Fibroblast of skin of right quadriceps (primary cell): ENCODE measurements at regions not wholly inside any gene's neighbourhood (a gene's known extent, or its start where the extent isn't known, plus 50 kb on each side); places are given as distances from the start of the nearest gene placed in this dataset.
"Not testable (repeated sequence)": the region's sequence is repeated elsewhere in the genome, so short reads cannot be mapped to it uniquely, and the experiment has no call there.

Experiments used
- DNase-seq: peaks from one replicate; pipeline ENCODE4 v3.0.0-alpha.2; 2013

DNA sequence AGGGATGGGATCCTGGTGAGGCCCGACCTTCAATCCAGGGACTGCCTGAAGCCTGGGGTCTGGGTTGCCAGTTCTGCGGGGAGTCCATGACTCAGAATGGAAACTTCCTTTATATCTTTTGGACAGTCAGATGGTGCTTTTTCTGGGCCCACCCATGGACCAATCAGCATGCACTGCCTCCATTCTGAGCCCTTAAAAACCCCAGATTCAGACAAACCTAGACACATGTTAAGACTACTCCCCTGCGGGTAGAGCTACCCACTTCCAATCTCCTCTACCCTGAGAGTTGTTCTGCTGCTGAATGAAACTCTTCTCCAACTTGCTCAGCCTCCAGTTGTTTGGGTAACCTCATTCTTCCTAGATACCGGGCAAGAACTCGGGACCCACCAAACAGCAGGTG lies 1315.2 kb upstream of the MIR17HG start:
- no peak for DNase-seq

GRCh38 chr13:90032841-90033493 lies 1314.5 kb upstream of the MIR17HG start:
- no peak for DNase-seq

GRCh38 chr13:90039516-90039915 lies 1308.0 kb upstream of the MIR17HG start:
- no peak for DNase-seq

DNA sequence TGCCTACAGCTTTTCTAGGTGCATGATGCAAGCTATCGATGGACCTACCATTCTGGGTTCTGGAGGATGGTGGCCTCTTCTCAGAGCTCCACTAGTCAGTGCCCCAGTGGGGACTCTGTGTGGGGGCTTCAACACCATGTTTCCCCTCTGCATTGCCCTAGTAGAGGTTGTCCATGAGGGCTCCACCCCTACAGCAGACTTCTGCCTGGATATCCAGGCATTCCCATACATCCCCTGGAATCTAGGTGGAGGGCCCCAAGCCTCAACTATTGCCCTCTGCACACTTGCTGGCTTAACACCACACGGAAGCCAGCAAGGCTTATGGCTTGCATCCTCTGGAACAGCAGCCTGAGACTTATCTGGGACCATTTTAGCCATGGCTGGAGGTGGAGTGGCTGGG lies 1299.9 kb upstream of the MIR17HG start:
- no peak for DNase-seq

- DNase-seq = no peak
Observed at GRCh38 chr13:90049989-90050671, 1297.4 kb upstream of the MIR17HG start.

DNA sequence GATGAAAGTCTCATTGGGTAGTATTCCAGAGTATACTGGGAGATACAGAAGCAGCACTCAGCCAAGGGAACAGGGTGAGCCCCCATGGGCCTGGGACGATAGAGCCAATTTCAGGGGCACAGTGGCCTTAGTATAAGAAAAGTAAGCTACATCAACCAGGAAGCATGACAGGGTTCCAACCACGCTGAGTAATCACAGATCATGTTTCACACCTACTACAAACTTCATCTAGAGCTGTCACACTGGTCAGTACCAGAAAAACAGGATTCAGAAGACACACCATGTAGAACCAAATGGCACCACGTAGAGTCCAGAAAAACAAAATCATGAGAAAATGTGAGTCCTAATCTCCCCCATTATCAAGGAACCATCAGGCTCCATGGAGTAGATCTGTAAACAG lies 1292.4 kb upstream of the MIR17HG start:
- peak; percentile 5 for DNase-seq

DNA sequence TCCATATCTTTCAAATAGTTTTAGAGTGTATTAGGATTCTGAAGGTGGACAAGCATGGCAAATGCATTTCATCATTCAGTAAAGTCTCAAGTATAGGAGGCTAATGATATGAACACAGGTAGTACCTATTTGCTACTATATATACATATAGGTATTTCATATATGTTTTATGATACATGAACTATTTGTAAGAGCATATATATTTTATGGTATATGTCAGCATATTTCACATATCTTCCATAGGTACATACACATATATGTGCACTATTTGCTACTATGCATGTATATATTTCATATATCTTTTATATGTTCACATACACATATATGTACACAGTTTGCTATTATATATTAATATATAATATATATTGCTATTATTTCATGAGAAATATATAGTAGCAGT lies 1291.7 kb upstream of the MIR17HG start:
- no peak for DNase-seq

DNA sequence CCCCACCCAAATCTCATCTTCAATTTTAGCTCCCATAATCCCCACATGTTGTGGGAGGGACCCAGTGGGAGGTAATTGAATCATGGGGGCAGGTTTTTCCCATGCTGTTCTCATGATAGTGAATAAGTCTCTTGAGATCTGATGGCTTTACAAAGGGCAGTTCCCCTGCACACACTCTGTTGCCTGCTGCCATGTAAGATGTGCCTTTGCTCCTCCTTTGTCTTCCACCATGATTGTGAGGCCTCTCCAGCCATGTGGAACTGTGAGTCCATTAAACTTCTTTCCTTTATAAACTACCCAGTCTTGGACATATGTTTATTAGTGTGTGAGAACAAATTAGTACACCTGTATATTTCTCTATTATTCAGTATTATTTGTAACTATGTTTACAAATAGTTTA lies 1283.3 kb upstream of the MIR17HG start:
- DNase-seq = not testable (repeated sequence)

DNA sequence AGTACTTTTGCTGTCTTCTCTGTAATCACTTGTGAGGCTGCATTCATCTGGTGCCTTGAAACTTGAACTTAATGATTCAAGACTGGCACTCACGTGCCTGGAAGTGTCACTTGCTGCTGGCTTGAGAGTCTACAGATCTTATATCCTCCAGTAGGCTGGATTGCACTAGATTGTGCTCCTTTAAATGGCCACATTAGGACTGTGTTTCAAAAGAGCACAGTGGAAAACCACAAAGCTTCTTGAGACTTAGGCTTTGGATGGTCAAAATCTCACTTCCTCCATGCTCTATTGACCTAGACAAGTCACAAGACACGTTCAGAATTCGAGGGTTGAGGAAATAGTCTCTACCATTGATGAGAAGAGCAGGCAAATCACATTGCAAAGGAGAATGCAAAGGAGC lies 1278.8 kb upstream of the MIR17HG start:
- no peak for DNase-seq

GRCh38 chr13:90070362-90070761 lies 1277.1 kb upstream of the MIR17HG start:
- DNase-seq = no peak

DNA sequence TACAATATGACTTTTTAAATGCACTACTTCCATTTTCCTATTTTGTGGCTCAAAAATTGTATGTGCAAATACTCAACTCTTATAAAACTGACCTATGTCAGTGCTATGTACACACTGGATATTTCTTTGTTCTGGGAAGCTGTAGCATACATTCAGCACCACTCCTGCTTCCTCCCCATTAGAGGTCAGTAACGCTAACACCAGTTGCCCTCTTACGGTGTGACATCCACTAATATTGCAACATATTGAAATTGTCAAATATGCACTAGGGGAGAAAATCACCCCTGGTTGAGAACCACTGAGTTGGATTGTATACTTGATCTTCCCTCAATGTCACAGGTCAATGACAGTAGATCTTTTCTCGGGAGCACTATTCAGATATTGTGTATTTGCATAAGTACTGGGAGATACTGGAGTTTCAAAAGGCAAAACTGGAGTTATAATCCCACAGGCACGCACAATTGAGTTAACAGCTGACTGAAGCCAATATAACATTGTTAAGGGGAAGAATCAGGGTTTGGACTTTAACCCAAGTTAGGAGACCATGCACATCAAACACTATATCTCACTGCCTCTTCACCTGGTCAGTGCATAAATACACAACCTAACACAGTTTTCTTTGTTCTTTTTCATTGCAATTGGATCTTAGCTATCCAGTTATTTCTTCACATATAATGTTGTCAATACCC lies 1276.5 kb upstream of the MIR17HG start:
- DNase-seq = no peak

DNA sequence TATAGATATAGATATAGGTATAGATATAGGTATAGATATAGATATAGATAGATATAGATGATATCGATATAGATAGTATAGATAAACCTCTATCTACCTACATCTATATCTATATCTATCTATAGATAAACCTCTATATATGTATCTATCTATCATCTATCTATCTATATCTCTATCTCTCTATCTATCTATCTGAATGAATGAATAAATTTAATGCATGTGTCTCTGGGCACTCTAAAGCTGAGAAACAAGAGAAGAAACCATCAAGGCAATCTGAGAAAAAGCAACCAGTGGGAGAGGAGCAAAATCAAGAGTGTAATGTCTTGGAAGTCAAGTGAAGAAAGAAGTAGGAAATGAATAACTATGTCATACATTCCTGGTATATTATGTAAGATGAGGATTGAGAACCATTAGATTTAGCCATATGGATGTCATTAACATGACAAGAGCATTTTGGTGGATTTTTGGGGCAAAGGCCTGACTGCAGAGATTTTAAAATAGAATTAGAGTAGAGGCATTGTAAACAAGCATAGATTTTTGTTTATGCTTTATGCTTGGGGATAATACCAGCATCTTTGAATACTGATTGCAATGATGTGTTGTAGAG lies 1262.7 kb upstream of the MIR17HG start:
- peak; percentile 73 for DNase-seq

- DNase-seq = no peak
Observed at GRCh38 chr13:90089051-90089450, 1258.4 kb upstream of the MIR17HG start.

- DNase-seq = no peak
Observed at GRCh38 chr13:90091611-90092010, 1255.9 kb upstream of the MIR17HG start.

- DNase-seq = no peak
Observed at GRCh38 chr13:90094357-90094756, 1253.1 kb upstream of the MIR17HG start.

- DNase-seq = no peak
Observed at GRCh38 chr13:90098577-90098976, 1248.9 kb upstream of the MIR17HG start.

GRCh38 chr13:90099847-90100246 lies 1247.6 kb upstream of the MIR17HG start:
- no peak for DNase-seq

DNA sequence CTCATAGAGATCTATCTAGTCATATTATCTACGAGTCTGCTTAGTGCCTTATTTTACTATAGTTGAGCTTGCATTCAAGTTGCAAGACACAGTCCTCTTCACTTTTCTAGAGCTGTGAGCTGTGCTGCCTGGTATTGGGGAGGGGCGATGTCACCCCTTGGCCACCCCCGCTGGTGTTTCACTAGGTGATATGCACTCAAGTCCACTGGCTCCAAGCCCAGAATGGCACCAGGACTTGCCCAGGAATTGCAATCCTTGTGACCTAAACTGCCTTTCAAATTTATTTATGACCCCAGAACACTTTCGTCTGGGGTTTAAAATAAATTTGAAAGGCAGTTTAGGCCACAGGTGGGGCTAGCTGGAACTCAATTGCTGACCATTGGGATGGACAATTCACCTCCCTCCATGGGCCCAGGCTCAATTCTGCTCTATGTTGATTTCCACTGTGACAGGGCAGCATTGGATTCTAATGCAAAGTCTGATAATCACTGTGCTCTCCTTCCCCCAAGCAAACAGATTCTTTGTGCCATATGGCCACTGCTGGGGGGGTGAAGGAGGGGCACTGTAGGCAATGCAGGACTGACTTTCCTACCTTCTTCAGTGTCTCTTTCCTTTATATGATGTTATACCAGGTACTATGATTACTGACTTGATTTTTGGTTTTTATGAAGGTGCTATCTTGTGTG lies 1244.2 kb upstream of the MIR17HG start:
- DNase-seq = no peak

DNA sequence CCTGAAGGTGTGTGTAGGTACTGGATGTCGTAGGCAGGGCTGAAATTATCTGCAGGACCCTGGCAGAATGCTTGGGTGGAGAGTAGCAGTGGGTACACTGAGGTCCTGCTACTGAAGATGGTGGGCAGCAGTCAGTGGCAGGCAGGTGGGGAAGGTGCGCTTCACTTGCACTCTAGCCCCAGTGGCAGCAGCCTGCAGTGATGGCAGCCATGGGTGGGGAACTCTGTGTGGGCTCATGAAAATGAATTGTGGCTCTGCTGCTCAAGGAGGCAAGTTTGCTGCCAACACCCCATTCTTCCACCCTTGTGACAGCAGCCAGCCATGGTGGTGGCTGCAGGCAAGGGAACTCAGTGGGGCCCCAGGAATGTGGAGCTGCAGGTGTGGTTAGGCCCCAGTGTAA lies 1242.7 kb upstream of the MIR17HG start:
- no peak for DNase-seq

DNA sequence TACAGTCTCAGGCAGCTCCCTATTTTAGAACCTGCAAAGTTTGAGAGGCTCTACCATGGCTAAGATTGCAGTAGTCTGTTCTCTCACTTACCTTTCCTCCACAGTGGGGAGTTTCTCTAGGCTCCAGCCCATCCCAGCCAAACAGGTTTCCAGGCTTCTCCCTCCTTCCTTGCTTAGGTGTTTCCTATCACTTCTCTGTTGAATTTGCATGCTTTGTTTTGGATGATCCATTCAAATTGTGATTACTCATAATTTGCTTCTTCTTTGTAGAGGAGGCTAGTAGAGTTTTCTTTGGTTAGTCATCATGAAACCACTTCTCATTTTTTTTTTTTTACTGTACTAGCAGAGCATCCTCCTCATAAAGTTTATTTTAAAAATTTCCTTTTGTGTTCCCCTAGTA lies 1242.2 kb upstream of the MIR17HG start:
- DNase-seq = peak; percentile 66

GRCh38 chr13:90105849-90106496 lies 1241.5 kb upstream of the MIR17HG start:
- peak; percentile 81 for DNase-seq

DNA sequence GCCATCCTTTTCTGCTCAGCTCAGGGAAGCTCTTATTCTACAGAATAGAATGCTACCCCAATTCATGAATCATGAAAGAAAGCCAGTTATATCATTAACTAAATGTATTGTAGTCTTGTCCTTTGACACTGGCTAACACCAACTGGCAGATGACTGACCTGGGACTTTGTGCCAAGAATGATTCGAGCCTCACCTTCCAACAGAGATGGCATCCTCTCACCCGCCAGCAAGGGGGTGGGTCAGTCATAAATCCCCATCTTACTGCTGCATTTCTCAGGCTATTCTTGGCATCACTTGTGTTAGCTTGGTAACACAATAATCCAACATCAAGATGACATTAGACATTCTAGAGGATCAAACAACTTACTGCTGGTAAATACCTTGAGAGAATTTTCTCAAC lies 1239.8 kb upstream of the MIR17HG start:
- DNase-seq = no peak

DNA sequence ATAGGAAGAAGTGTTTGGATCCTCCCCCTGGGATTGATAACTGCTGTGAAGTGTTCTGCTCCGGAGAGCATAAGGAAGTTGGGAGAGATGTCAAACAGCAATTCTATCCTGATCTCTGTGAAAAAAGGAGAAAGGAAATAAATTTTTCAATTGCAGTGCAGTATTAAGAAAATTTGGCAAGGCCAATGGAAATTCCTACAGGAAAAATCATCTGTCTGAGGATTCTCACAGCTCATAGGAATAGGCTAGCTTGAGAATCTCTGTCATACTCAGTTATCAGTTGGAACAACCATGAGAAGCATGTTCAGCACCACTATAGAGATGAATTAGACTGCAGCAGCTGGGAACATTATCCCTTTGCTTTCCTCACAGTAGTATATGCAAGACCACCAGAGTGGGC lies 1238.9 kb upstream of the MIR17HG start:
- DNase-seq = peak; percentile 6
